ENCODE measurements at regions not wholly inside any gene's neighbourhood (a gene's known extent, or its start where the extent isn't known, plus 50 kb on each side); places are given as distances from the start of the nearest gene placed in this dataset.

GRCh38 chr4:143054971-143055370 is 129.7 kb upstream of the USP38 start:
- Histone ChIP-seq H3K4me2 (no peak overlapping the region), H3K9ac (no peak overlapping the region), H3K27me3 (no peaks in the 10 kb centered on the region), H3K9me3 (no peaks in the 10 kb centered on the region), H3K27ac (no peak overlapping the region), H4K20me1 (no peaks in the 10 kb centered on the region), H3K4me3 (no peak overlapping the region), H3K4me1 (no peaks in the 10 kb centered on the region), H3K36me3 (no peaks in the 10 kb centered on the region)
- no peak for TF ChIP-seq Cebpa-rat (IDR thresholded peaks at IDR 0.05)

GRCh38 chr4:143055997-143056396 is 128.7 kb upstream of the USP38 start:
- Histone ChIP-seq H3K27me3 (no peaks in the 10 kb centered on the region), H3K4me3 (no peak overlapping the region), H3K36me3 (no peaks in the 10 kb centered on the region), H3K4me1 (no peaks in the 10 kb centered on the region), H3K9ac (no peak overlapping the region), H3K9me3 (no peaks in the 10 kb centered on the region), H3K27ac (no peak overlapping the region), H4K20me1 (no peaks in the 10 kb centered on the region), H3K4me2 (no peak overlapping the region)
- TF ChIP-seq Cebpa-rat (IDR thresholded peaks at IDR 0.05): no peak

DNA sequence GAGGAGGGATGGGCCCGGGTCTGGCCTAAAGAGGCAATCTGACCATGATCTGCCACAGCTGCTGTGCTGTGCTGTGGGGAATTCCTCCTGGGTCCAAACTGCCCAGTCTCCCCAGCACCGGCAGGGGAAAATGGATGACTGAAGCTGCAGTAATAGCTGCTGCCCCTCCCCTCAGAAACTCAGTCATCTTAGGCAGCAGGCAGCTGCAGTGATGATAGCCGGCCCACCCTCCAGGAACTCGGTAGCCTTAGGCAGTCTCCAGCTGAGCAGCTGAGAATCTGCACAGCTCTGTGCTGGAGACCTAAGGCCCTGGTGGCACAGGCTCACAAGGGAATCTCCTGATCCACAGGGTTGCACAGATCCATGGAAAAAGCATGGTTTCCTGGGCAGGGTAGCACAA is 113.4 kb upstream of the USP38 start:
- H3K27ac ChIP-seq: no peak overlapping the region
- H3K4me2 ChIP-seq: no peak overlapping the region
- H3K4me3 ChIP-seq: no peak overlapping the region
- no peaks in the 10 kb centered on the region for H4K20me1 ChIP-seq
- TF ChIP-seq Cebpa-rat (IDR thresholded peaks at IDR 0.05): no peak
- H3K9me3 ChIP-seq: 0 out of 2 replicates have a peak, but pooled peaks cover 6% of the 10 kb centered on the region
- H3K27me3 ChIP-seq: no peaks in the 10 kb centered on the region
- no peaks in the 10 kb centered on the region for H3K36me3 ChIP-seq
- no peaks in the 10 kb centered on the region for H3K4me1 ChIP-seq
- no peak overlapping the region for H3K9ac ChIP-seq

- Histone ChIP-seq H3K4me1 (no peaks in the 10 kb centered on the region), H3K27ac (no peak overlapping the region), H3K36me3 (no peaks in the 10 kb centered on the region), H3K9ac (no peak overlapping the region), H4K20me1 (no peaks in the 10 kb centered on the region), H3K27me3 (no peaks in the 10 kb centered on the region), H3K4me2 (no peak overlapping the region), H3K4me3 (no peak overlapping the region), H3K9me3 (no peaks in the 10 kb centered on the region)
- TF ChIP-seq Cebpa-rat (IDR thresholded peaks at IDR 0.05): no peak
These were observed 108.0 kb upstream of the USP38 start for GRCh38 chr4:143076723-143077122.

DNA sequence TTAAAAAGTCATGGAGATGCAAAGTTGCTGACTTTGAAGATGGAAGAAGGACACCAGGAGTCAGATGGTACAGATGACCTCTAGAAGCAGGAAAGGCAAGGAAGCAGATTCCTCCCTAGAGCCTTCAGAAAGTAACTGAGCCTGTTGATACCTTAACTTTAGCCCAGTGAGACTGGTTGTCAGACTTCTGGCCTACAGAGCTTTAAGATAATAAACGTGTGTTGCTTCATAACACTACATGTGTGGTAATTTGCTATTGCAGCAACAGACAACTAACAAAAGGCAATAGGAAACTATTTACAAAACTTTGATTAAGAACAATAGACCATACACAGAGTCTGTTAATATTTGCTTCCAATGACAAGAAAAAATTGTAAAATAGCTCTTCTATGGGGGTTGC is 102.0 kb upstream of the USP38 start:
- Histone ChIP-seq H3K36me3 (no peaks in the 10 kb centered on the region), H4K20me1 (no peaks in the 10 kb centered on the region), H3K27me3 (no peaks in the 10 kb centered on the region), H3K4me3 (no peak overlapping the region), H3K4me1 (no peaks in the 10 kb centered on the region), H3K9me3 (no peaks in the 10 kb centered on the region), H3K9ac (no peak overlapping the region), H3K27ac (no peak overlapping the region), H3K4me2 (no peak overlapping the region)
- no peak for TF ChIP-seq Cebpa-rat (IDR thresholded peaks at IDR 0.05)

- no peak for TF ChIP-seq Cebpa-rat (IDR thresholded peaks at IDR 0.05)
- no peak overlapping the region for H3K27ac ChIP-seq
These were observed 100.8 kb upstream of the USP38 start for GRCh38 chr4:143083756-143084472.

GRCh38 chr4:143084566-143084965 is 100.2 kb upstream of the USP38 start:
- no peak overlapping the region for H3K4me3 ChIP-seq
- H3K27me3 ChIP-seq: no peaks in the 10 kb centered on the region
- no peaks in the 10 kb centered on the region for H3K4me1 ChIP-seq
- no peaks in the 10 kb centered on the region for H4K20me1 ChIP-seq
- TF ChIP-seq Cebpa-rat (IDR thresholded peaks at IDR 0.05): no peak
- H3K9me3 ChIP-seq: no peaks in the 10 kb centered on the region
- H3K36me3 ChIP-seq: no peaks in the 10 kb centered on the region
- H3K9ac ChIP-seq: no peak overlapping the region
- no peak overlapping the region for H3K4me2 ChIP-seq
- H3K27ac ChIP-seq: no peak overlapping the region

More at GRCh38 chr4:143083756-143084472, 100.8 kb upstream of the USP38 start:
- Histone ChIP-seq H3K36me3 (no peaks in the 10 kb centered on the region), H3K4me1 (no peaks in the 10 kb centered on the region), H4K20me1 (no peaks in the 10 kb centered on the region), H3K9me3 (no peaks in the 10 kb centered on the region), H3K4me2 (no peak overlapping the region), H3K4me3 (no peak overlapping the region), H3K9ac (no peak overlapping the region), H3K27me3 (no peaks in the 10 kb centered on the region)

GRCh38 chr4:143085224-143085623 is 99.5 kb upstream of the USP38 start:
- H3K9ac ChIP-seq: no peak overlapping the region
- no peak for TF ChIP-seq Cebpa-rat (IDR thresholded peaks at IDR 0.05)
- no peak overlapping the region for H3K4me2 ChIP-seq
- no peak overlapping the region for H3K27ac ChIP-seq
- no peaks in the 10 kb centered on the region for H3K9me3 ChIP-seq
- no peaks in the 10 kb centered on the region for H3K36me3 ChIP-seq
- no peak overlapping the region for H3K4me3 ChIP-seq
- no peaks in the 10 kb centered on the region for H3K27me3 ChIP-seq
- no peaks in the 10 kb centered on the region for H3K4me1 ChIP-seq
- H4K20me1 ChIP-seq: no peaks in the 10 kb centered on the region

DNA sequence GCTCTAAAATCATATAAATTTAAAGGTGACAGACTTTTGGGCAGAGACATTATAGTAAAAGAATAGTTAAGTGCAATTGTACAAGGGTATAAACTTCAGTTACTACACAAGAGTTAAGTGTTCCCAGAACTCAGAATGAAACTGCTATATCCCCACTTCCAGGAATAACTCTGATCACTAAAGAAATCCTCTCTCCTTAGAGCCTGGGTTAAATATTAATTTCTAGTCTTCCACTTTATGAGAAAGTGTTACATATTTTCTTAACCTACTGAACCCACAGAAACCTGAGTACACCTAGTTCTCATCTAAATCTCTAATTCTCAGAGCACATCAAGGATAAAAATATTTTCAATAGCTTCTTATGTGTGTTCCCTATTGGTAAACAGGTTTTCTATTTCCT is 99.1 kb upstream of the USP38 start:
- Histone ChIP-seq H3K27me3 (no peaks in the 10 kb centered on the region), H3K4me1 (no peaks in the 10 kb centered on the region), H3K27ac (no peak overlapping the region), H3K36me3 (no peaks in the 10 kb centered on the region), H3K9ac (no peak overlapping the region), H3K9me3 (no peaks in the 10 kb centered on the region), H3K4me2 (no peak overlapping the region), H4K20me1 (no peaks in the 10 kb centered on the region), H3K4me3 (no peak overlapping the region)
- TF ChIP-seq Cebpa-rat (IDR thresholded peaks at IDR 0.05): no peak

GRCh38 chr4:143089291-143089690 is 95.4 kb upstream of the USP38 start:
- Histone ChIP-seq H3K4me2 (no peak overlapping the region), H3K9ac (no peak overlapping the region), H4K20me1 (no peaks in the 10 kb centered on the region), H3K27me3 (no peaks in the 10 kb centered on the region), H3K4me3 (no peak overlapping the region), H3K9me3 (no peaks in the 10 kb centered on the region), H3K4me1 (no peaks in the 10 kb centered on the region), H3K36me3 (no peaks in the 10 kb centered on the region), H3K27ac (no peak overlapping the region)
- no peak for TF ChIP-seq Cebpa-rat (IDR thresholded peaks at IDR 0.05)

DNA sequence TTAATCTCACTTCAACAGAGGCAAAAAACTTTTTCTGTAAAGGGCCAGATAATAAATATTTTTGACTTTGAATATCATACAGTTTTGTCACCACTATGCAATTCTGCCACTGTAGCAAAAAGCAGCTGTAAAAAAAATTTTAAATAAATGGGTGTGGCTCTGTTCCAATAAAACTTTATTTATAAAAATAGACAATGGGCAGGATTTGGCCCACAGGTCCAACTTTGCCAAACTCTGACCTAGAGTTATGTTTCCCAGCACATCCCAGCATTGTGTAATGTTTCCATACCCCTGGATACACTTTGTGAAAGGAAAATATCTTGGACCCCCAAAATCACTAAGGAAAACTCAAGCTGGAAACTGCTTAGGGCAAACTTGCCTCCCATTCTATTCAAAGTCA is 94.9 kb upstream of the USP38 start:
- TF ChIP-seq Cebpa-rat (IDR thresholded peaks at IDR 0.05): no peak
- H3K27ac ChIP-seq: no peak overlapping the region
- no peaks in the 10 kb centered on the region for H3K27me3 ChIP-seq
- H4K20me1 ChIP-seq: no peaks in the 10 kb centered on the region
- H3K4me3 ChIP-seq: no peak overlapping the region
- no peak overlapping the region for H3K9ac ChIP-seq
- no peak overlapping the region for H3K4me2 ChIP-seq
- no peaks in the 10 kb centered on the region for H3K4me1 ChIP-seq
- no peaks in the 10 kb centered on the region for H3K9me3 ChIP-seq
- no peaks in the 10 kb centered on the region for H3K36me3 ChIP-seq

Measured in BLaER1 (cell line).